GM12864 (cell line): ENCODE measurements at regions not wholly inside any gene's neighbourhood (a gene's known extent, or its start where the extent isn't known, plus 50 kb on each side); places are given as distances from the start of the nearest gene placed in this dataset.

ENCODE experiments used
- DNase-seq: peaks from one replicate; pipeline ENCODE4 v3.0.0-alpha.2; 2011; ENCODE audit warnings: low read depth
- H3K4me3 ChIP-seq: 2 replicates; pipeline ENCODE4 v1.5.1; 2011; ENCODE audit warnings: mild to moderate bottlenecking, low read depth, low read length, control low read depth
- TF ChIP-seq, protein P1 (sequence below): IDR thresholded peaks from 2 replicates; pipeline ENCODE4 v1.5.1; 2011; ENCODE audit warnings: low read depth, mild to moderate bottlenecking, moderate library complexity, low read length, control low read depth, inconsistent platforms; ENCODE audit errors: missing control alignments

DNA sequence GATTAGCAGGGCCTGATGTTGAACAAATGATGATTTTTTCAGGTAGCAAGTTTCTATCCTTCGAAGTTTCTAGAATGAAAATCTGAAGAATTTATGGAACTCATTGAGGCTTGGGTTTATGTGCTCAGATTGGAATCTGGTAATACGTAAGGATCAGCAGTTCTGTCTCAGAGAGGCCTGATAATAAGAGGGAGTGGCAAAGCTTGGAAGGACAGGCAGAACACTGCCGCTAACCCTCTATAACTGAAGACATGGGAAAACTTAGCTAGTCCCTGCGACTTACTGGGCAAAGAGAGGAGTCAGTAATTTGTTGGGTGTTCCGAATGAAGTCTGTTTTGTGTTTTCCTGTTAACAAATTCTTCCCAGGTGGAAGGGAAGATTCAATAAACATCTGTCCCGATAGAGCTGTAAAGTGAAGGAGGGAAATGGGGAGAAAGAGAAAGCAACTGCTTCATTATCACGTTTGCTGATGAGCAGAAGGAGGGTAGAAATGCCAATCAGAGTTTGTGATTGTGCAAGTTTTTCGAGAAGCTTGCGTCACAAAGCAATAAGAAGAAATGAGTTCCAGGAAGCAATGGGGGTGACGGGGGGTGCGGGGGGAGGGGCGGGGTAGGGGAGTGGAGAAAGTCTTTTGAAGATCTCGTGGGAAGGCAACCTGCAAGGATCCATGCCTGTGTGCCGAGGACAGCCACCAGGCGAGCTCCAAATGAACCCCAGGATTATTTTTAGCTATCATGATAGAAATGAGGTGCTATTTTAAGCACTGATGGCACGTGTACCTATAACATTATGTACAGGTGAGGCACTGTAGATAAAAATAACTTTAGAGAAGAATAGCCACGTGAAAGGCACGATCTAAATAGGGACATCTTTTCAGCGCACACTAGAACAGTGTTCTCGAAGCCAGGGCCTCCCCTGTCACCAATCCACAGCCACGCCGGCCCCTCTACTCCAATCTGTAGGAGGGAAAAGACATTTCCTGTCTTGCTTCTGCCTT lies 224.1 kb downstream of the FGF9 start:
- DNase-seq, result no peak
- no peak overlapping the region for H3K4me3 ChIP-seq
- TF ChIP-seq, protein P1, sequence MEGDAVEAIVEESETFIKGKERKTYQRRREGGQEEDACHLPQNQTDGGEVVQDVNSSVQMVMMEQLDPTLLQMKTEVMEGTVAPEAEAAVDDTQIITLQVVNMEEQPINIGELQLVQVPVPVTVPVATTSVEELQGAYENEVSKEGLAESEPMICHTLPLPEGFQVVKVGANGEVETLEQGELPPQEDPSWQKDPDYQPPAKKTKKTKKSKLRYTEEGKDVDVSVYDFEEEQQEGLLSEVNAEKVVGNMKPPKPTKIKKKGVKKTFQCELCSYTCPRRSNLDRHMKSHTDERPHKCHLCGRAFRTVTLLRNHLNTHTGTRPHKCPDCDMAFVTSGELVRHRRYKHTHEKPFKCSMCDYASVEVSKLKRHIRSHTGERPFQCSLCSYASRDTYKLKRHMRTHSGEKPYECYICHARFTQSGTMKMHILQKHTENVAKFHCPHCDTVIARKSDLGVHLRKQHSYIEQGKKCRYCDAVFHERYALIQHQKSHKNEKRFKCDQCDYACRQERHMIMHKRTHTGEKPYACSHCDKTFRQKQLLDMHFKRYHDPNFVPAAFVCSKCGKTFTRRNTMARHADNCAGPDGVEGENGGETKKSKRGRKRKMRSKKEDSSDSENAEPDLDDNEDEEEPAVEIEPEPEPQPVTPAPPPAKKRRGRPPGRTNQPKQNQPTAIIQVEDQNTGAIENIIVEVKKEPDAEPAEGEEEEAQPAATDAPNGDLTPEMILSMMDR, result no peak

DNA sequence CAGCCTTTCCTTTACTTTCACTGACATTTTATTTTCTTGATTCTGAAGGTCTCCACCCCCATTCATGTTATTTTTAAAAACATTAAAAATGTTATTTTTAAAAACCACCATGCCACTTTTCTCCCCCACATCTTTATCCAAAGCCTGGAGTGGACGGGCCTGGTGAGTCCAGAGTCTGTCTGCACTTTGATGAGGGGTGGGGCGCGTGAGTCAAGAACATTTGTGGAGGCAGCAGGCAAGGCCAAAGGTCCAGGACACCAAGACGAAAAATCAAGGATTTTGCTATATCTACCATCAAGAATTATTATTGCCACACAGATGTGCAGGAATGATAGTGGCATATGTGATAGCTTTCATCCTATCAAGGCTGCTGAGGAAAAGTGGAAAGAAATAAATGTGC lies 224.9 kb downstream of the FGF9 start:
- no peak overlapping the region for H3K4me3 ChIP-seq
- DNase-seq, result no peak
- TF ChIP-seq, protein P1, result no peak

DNA sequence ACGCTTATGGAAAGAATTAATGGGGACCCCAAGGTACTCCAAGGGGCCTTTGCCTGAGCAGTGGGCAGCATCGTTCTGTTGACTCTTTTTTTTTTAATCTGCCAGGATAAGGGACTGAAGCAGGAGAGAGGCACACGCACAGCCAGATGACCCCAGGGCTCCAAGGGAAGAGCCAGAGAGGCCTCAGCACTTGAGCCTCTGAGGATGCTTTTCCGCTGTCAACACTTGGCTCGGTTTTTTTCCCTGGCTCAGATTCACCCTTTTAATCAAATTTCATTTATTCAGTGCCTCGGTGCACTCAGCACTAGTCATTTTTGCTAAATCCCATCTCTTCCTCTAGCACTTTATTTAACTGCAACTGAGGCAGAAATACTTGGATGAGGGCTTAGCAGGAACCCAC lies 226.3 kb downstream of the FGF9 start:
- TF ChIP-seq, protein P1, result no peak
- no peak overlapping the region for H3K4me3 ChIP-seq
- no peak for DNase-seq

DNA sequence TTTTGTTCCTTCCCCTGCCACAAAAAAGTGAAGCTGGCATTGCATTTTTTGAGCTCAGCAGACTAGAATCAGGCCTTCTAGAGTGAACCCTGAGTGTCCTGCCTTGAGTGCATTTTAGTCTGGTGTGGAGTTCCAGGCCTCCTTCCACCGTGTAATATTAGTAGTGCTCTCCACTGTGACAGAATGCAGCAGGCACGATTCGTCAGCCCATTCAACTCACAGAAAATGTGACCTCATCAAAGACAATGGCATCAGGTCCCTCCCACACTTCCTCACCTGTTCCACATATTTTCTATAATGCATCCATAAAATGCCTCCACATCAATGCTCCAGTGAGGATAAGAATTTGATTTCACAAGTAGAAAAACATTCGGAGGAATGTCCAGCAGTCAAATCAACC lies 227.6 kb downstream of the FGF9 start:
- DNase-seq, result no peak
- TF ChIP-seq, protein P1, result no peak

DNA sequence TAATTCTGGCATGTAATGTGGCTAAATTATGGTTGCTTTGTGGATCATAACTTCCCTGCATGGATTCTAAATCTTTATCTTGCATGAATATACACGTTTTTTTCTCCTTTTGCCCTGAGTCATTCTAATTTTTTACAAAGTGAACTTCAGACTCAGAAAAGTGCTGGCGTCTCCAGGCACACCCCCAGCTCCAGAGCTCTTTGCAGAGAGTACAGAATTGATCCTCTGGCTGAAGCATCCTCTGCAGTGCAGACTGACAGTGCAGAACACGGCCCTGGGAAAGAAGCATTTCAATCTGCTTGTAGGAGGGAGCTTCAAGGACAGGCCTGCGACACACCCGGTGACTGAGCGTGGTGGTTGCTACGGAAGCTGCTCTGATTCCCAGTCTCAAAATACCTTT lies 228.1 kb downstream of the FGF9 start:
- TF ChIP-seq, protein P1, result no peak
- no peak overlapping the region for H3K4me3 ChIP-seq
- no peak for DNase-seq

More for the DNA sequence above, 227.6 kb downstream of the FGF9 start:
- no peak overlapping the region for H3K4me3 ChIP-seq

DNA sequence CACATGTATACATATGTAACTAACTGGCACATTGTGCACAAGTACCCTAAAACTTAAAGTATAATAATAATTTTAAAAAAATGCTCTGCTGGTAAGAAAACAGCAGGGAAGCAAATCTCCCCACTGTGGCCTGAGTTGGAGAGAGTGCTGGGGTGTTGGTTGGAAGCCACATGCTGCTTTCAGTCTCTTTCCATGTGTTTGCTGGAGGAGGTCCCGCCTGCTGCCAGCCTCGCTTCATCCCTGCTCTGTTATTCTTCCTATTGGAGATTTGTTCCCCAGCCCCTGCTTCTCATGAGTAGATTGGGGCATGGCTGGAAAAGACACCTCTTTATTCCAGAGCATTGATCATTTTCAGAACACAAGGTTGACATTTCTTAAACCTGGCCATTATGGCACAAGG lies 230.5 kb downstream of the FGF9 start:
- H3K4me3 ChIP-seq, result no peak overlapping the region
- TF ChIP-seq, protein P1, result no peak
- no peak for DNase-seq
